GM19395 (cell line): ENCODE measurements at regions not wholly inside any gene's neighbourhood (a gene's known extent, or its start where the extent isn't known, plus 50 kb on each side); places are given as distances from the start of the nearest gene placed in this dataset.
"Not testable (repeated sequence)": the region's sequence is repeated elsewhere in the genome, so short reads cannot be mapped to it uniquely, and the experiment has no call there.

ENCODE experiments used
- ATAC-seq: cut with Tn5 transposase; IDR thresholded peaks from one replicate; pipeline ENCODE4 v1.9.1; 2021; ENCODE audit warnings: mild to moderate bottlenecking, moderate library complexity; ENCODE audit not compliant: unreplicated experiment

GRCh38 chr7:85806321-85806720, 619.5 kb upstream of the SEMA3D start:
- ATAC-seq: no peak

DNA sequence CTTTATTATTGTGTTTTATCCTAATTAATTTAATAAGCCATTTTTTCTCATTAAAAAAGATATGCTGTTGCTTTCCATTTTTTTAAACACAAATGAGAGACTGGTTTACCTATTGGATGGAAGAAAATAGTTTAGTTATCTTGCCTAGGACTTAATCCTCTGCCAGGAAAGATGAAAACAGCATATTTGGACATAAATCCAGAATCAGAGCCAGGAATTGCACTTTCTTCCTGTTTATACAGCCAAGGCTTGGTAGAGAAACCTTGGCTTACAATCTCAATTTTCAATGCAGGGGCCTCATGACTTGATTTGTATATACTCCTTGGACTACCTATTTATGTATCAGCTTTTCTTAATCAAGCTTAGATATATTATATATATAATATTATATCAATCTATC, 618.8 kb upstream of the SEMA3D start:
- no peak for ATAC-seq

GRCh38 chr7:85805249-85805648, 618.4 kb upstream of the SEMA3D start:
- ATAC-seq: no peak

GRCh38 chr7:85802211-85802610, 615.4 kb upstream of the SEMA3D start:
- no peak for ATAC-seq

DNA sequence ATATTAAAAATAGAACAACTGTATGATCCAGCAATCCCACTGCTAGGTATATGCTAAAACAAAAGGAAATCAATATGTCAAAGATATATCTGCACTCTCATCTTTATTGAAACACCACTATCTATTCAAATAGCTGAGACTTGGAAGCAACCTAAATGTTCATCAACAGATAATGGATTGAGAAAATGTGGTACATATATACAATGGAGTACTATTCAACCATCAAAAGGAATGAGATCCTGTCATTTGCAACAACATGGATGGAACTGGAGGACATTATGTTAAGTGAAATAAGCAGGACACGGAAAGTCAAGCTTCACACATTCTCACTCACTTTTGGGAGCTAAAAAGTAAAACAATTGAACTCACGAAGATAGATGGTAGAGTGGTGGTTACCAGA, 610.1 kb upstream of the SEMA3D start:
- no peak for ATAC-seq

- not testable (repeated sequence) for ATAC-seq
These were observed 604.2 kb upstream of the SEMA3D start for GRCh38 chr7:85791098-85791497.

GRCh38 chr7:85781606-85782005, 594.8 kb upstream of the SEMA3D start:
- no peak for ATAC-seq

DNA sequence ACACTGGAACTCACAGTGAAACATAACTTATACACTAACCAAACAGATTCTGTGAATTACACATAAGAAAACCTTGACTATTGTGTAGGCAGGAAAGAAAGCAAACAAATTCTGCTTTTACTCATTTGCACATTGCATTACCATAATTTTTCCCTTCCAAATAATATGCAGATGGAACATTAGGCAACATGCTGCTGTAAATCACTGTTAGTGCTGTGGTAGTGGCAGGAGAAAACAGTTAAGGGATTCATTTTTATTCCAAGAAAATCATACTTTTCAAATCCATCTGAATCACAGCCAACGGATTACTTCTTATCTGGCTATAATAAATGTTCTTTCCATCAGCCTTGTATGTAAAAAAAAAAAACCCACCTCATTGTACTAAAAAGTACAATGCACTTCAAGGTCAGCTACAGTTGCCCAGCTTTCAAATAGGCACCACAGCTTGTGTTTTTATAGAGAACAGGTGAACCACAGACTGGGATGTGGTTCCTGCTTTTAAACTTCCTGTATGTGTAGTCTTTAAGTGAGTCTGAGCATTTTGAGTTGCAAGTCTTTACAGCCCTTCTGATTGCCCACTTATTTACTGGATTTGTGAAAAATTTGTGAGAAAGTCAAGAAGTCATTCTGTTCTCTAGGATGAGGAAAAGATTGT, 590.0 kb upstream of the SEMA3D start:
- ATAC-seq: no peak

- ATAC-seq: no peak
These were observed 588.6 kb upstream of the SEMA3D start for GRCh38 chr7:85775431-85775830.

- ATAC-seq: no peak
These were observed 588.1 kb upstream of the SEMA3D start for GRCh38 chr7:85774986-85775385.

DNA sequence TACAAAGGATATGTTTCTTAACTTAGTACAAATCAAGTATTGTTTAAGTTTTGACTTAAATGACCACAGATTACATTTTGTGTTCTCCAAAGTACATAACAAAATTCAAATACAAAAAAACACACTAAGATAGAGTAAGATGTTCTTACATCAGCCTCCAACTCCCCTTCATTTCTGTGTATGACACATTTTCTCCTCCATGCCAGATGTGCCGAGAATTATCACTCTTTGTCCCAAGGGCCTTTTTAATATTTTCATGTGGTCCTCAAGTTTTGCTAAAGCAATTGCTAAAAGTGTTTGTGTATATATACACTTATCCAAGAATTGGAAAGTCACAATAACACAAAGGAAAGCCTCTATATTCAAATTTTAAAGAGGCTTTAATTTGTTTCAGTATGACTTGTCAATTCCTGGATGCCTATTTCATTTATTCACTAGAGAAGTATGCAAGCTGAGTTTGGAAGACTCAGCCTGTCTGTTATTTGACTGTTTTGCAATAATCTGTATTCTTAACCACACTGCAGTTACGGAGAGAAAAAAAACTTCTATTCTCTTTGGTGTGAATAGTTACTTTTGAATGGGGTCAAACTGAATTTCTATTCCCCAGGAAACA, 586.4 kb upstream of the SEMA3D start:
- no peak for ATAC-seq

DNA sequence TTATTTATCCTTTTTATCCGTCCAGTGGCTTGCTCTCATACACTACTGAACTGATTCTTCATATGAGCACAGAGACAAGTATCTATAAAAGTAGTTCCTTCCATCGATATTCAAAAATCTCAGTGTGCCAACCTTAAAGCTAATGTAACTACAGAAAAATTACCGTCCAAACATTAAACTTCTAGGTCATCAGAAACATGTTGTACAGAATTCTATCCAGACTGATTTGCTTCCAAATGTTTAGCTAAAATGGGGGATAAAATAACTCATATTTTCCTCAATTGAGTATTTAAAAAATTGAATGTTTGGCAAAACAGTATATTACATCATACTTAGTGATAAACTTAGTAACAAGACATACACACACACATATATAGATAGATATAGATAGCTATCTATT, 584.7 kb upstream of the SEMA3D start:
- no peak for ATAC-seq

DNA sequence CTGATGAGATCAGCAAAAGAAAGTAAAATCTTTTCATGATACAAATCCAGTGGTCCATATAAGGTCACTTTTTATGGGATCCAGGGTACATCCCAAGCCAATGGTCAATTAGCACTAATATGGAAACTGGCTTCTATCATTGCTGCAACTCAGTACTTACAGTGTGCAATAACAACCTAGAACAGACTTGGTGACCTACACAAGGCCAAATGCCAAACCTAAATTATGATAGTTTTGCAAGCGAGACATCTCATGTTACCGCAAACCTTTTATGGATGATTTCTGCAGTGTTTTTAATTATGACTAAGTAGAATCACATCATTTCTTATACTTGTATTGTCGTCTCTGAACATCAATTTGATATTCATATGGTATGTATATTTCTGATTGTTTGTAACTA, 583.5 kb upstream of the SEMA3D start:
- ATAC-seq: no peak

DNA sequence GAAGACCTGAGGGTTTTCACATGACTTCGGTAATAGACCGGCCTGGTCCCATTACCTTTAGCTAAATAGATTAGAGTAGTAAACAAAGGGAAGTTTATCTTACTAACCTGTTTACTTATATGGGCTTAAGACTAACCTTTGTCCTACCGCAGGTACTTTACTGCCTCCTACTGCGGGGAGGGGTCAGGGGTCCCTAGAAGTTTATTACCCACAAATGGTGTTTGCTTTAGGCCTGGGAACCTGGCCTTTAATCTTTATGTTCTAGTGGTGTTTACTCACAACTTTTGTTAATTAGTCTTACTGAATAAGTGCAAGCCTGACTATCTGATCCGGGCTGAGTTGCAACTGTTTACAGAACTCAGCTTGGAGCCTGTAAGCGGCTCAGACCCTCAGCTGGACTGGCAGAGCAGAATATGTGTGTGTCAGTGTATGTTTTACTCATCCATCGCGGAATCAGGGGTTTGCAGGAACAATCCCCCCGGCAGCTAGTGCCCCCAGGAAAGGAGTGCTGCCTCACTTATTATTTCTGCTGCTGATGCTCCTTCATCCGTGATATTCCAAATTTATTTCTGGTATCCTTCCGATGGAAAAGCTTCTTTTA, 578.9 kb upstream of the SEMA3D start:
- no peak for ATAC-seq

DNA sequence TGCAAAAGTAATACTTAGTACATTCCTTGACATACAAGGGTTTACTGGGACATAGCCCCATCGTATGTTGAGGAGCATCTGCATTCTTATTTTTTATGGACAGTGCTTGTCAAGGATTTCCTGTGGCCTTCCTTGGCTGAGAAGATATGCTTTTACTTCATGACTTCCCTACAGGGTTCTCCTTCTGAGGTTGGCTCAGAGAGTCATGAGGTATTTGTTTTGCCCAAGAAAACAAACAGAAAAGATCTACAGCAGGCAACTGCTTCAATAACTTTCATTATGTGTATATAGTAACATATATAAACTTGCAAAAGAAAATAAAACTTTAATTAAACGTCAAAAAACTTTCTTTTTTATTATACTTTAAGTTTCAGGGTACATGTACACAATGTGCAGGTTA, 577.2 kb upstream of the SEMA3D start:
- ATAC-seq: no peak

DNA sequence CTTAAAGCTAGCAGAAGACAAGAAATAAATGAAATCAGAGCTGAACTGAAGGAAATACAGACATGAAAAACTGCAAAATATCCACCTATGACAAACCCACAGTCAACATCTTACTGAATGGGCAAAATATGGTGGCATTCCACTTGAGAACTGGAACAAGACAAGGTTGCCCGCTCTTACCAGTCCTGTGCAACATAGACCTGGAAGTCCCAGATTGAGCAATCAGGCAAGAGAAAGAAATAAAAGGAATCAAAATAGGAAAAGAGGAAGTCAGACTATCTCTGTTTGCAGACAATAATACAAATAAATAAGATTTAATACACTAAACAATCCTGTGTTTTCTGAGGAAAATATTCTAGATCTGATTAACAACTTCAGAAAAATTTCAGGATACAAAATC, 570.5 kb upstream of the SEMA3D start:
- no peak for ATAC-seq

DNA sequence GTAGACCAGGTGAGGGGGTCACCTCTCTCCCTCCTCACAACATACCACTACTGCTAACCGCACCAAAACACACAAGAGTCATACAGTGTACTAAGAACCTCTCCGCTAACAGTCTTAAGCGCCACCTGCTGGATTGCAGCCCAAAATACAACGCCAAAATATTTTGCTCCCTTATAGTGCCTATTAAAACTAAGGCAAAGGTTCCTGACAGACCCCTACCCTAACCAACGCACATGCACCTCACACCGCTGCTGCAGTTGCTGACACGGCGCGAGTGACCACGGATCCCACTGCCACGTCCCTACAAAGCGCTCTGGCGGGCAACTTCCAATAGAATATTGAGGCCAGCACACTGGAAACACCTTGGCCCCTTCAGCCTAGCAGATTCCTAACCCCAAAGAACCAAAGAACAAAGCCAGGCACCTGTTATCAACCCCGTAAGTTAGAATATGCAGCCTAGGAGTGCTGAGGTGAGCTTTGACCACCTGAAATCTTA, 563.6 kb upstream of the SEMA3D start:
- ATAC-seq: peak; percentile 99

- ATAC-seq: peak; percentile 48
These were observed 563.0 kb upstream of the SEMA3D start for GRCh38 chr7:85749696-85750453.

DNA sequence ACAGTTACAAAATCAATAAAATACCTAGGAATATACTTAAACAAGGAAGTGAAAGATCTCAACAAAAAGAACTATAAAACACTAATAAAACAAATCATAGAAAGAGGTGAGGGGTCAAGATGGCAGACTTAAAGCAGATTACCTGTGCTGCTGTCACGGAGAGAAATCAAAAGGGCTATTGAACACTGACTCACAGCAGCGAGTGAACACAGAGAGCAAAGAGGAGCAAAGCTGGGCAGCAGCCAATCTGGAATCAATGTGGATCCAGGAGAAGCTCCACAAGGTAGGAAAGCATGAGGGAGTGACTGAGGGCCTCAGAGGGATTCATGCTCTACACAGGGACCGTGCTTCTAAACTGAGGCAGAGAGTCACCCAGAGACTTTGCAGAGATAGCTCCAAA, 562.0 kb upstream of the SEMA3D start:
- no peak for ATAC-seq

- no peak for ATAC-seq
These were observed 550.6 kb upstream of the SEMA3D start for GRCh38 chr7:85737426-85737825.

DNA sequence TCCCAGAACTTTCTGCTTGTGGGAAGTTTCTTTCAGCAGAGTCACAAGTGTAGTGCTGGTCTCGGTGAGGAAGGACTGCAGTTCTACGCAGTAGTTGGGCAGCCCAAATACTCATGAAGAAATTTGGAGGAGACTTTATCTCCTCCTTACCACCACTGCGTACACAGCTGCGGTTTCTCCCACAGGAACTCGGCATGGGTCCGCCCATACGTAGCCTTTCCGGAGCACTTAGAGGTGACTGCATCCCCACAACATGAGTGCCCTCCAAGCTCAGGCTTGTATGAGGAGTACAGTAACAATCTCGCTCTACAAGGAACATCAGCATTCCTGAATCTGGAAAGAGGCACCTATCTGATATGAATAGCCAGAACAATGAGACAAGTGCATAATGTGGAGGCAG, 549.2 kb upstream of the SEMA3D start:
- no peak for ATAC-seq

DNA sequence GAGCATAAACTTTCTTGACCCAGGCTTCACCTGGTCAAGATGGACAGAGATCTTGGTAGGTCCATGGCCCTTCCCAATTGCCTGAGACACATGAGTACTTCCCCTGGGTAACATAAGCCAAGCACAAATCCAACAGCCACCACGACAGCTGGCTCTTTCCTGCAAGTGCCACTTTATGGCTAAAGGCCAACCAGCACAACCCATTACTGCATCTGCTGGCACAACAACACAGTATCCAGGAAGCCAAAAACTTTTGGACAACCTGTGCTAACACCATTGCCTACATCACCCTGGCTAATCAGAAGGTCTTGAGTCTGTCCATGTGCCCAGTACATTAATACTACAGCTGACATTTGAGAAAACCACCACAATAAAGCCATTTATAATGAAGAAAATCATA, 548.0 kb upstream of the SEMA3D start:
- no peak for ATAC-seq
